Natural killer cell (primary cell): ENCODE measurements at regions not wholly inside any gene's neighbourhood (a gene's known extent, or its start where the extent isn't known, plus 50 kb on each side); places are given as distances from the start of the nearest gene placed in this dataset.
"Not testable (repeated sequence)": the region's sequence is repeated elsewhere in the genome, so short reads cannot be mapped to it uniquely, and the experiment has no call there.

ENCODE experiments used
- ATAC-seq, 3 donors: fragments of 150-1000 bp in 2 of 3; fragments of 200-7000 bp in 1 of 3; cut with Tn5 transposase; 1 replicate in 1 of 3; 2 replicates in 2 of 3; pipeline ENCODE4 v1.10.0; 2021; ENCODE audit warnings: mild to moderate bottlenecking in 2 of 3, moderate library complexity in 2 of 3
- DNase-seq, 2 donors: peaks; one replicate each; pipeline versions ENCODE4 v3.0.0 to v3.0.0-alpha.2; 2013 to 2021; ENCODE audit warnings: mixed read lengths in 1 of 2
- H3K27ac ChIP-seq: one replicate; pipeline ENCODE4 v1.5.1; 2013; ENCODE audit warnings: mild to moderate bottlenecking, low read length
- H3K27me3 ChIP-seq: one replicate; pipeline ENCODE4 v1.6.1; 2013; ENCODE audit warnings: low read length; ENCODE audit not compliant: control insufficient read depth, insufficient read depth
- H3K36me3 ChIP-seq: one replicate; pipeline ENCODE4 v1.6.1; 2013; ENCODE audit warnings: low read length; ENCODE audit not compliant: control insufficient read depth, insufficient read depth
- H3K4me1 ChIP-seq: one replicate; pipeline ENCODE4 v1.6.1; 2013; ENCODE audit warnings: low read length; ENCODE audit not compliant: control insufficient read depth, insufficient read depth
- H3K4me3 ChIP-seq: one replicate; pipeline ENCODE4 v1.5.1; 2013; ENCODE audit warnings: low read length
- H3K9me3 ChIP-seq: one replicate; pipeline ENCODE4 v1.6.1; 2013; ENCODE audit warnings: low read length; ENCODE audit not compliant: control insufficient read depth, insufficient read depth
- H3K27ac Mint-ChIP-seq, 2 donors: one replicate each; pipeline ENCODE4 v1.8.0; 2022; ENCODE audit warnings: mild to moderate bottlenecking in 2 of 2, mixed read lengths in 2 of 2, moderate library complexity in 1 of 2
- H3K27me3 Mint-ChIP-seq, 2 donors: one replicate each; pipeline ENCODE4 v1.8.0; 2022; ENCODE audit warnings: low read depth in 2 of 2, mixed read lengths in 2 of 2
- H3K36me3 Mint-ChIP-seq: one replicate; pipeline ENCODE4 v1.8.0; 2022; ENCODE audit warnings: mixed read lengths
- H3K4me1 Mint-ChIP-seq, 2 donors: one replicate each; pipeline ENCODE4 v1.8.0; 2022; ENCODE audit warnings: mixed read lengths in 2 of 2
- H3K4me3 Mint-ChIP-seq: one replicate; pipeline ENCODE4 v1.8.0; 2022; ENCODE audit warnings: mild to moderate bottlenecking, moderate library complexity, mixed read lengths
- H3K9me3 Mint-ChIP-seq, 2 donors: one replicate each; pipeline ENCODE4 v1.8.0; 2022; ENCODE audit warnings: mixed read lengths in 2 of 2
- WGBS: methylation state at CpG from one replicate; pipeline ENCODE4 v1.1.7; 2013; ENCODE audit warnings: missing lambda C conversion rate; ENCODE audit not compliant: insufficient coverage; 5-methylcytosine and 5-hydroxymethylcytosine counted together
- intact Hi-C: fragments of 100-400 bp; cut with micrococcal nuclease; formaldehyde crosslinking; loops from one replicate; pipeline ENCODE4 v1.14.2; 2022
- TF ChIP-seq, protein P1 (sequence below): fragments of 200-600 bp; IDR thresholded peaks from one replicate; pipeline ENCODE4 v1.8.0; 2022; ENCODE audit warnings: antibody characterized with exemption

DNA sequence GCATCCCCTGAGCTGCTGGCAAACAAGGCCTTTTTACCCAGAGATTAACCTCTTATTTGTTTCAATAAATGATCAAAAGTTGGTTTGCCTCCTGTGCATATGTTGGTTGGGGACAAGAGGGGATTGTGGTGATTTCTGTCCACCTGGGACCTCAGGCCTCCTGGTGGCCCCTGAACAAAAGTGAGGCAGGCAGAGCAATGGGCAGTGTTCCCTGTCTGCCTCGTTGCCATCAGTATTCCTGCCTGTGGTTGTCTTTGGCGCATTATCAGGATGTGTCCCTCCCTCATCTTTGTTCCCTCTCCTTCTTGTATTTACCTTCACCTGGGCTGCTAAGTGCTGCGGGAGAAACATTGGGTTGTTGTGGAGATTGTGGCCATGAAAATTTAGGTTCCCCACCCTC is 65.3 kb upstream of the DRD5 start:
- TF ChIP-seq, protein P1, sequence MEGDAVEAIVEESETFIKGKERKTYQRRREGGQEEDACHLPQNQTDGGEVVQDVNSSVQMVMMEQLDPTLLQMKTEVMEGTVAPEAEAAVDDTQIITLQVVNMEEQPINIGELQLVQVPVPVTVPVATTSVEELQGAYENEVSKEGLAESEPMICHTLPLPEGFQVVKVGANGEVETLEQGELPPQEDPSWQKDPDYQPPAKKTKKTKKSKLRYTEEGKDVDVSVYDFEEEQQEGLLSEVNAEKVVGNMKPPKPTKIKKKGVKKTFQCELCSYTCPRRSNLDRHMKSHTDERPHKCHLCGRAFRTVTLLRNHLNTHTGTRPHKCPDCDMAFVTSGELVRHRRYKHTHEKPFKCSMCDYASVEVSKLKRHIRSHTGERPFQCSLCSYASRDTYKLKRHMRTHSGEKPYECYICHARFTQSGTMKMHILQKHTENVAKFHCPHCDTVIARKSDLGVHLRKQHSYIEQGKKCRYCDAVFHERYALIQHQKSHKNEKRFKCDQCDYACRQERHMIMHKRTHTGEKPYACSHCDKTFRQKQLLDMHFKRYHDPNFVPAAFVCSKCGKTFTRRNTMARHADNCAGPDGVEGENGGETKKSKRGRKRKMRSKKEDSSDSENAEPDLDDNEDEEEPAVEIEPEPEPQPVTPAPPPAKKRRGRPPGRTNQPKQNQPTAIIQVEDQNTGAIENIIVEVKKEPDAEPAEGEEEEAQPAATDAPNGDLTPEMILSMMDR: no peak
- H3K4me1 Mint-ChIP-seq: no peaks in the 10 kb centered on the region
- H3K4me3 Mint-ChIP-seq: no peak overlapping the region
- ATAC-seq: no peak
- no peaks in the 10 kb centered on the region for H3K36me3 Mint-ChIP-seq
- intact Hi-C loops: no loop called here
- Histone ChIP-seq H3K4me3 (no peak overlapping the region), H3K4me1 (no peaks in the 10 kb centered on the region), H3K27me3 (no peaks in the 10 kb centered on the region), H3K9me3 (no peaks in the 10 kb centered on the region), H3K27ac (no peak overlapping the region), H3K36me3 (no peaks in the 10 kb centered on the region)
- 81% methylated on average over 2 of the region's 3 CpGs for WGBS
- no peak overlapping the region for H3K27ac Mint-ChIP-seq
- no peaks in the 10 kb centered on the region for H3K9me3 Mint-ChIP-seq
- DNase-seq: no peak
- peaks cover 9 to 11% of the 10 kb centered on the region in 2 donors for H3K27me3 Mint-ChIP-seq

DNA sequence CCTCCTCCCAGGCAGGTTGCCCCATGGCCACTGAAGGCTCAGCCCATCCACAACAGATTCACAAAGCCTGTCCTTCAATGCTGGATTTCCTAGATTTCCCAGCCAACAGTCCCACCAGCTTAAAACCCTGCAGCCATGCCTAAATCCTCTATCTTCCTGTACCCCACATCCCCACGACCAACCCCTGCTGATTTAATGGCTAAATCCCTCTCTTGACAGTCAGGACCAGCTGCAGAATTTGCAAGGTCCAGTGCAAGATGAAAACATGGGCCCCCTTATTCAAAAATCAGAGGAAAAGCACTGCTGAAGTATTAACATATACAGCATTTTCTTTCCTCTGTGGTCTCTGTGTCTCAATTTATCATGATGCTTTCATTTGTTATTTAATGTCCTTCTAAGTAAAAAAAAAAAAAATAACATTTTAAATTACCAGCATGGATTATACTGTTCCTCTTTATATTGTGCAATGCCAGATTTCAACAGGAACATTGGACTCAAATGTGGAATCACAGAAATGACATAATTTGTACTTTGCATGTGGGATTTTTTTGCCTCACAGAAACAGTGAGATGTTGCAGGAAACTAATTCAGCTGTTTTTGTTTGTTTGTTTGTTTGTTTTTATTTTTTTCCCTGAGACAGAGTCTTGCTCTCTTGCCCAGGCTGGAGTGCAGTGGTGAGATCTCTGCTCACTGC is 63.0 kb upstream of the DRD5 start:
- H3K9me3 ChIP-seq, H3K27ac Mint-ChIP-seq, intact Hi-C loops, H3K9me3 Mint-ChIP-seq, H3K27me3 ChIP-seq, H3K36me3 Mint-ChIP-seq, H3K4me3 Mint-ChIP-seq, ATAC-seq, H3K4me3 ChIP-seq, H3K36me3 ChIP-seq, H3K27ac ChIP-seq, H3K4me1 Mint-ChIP-seq, DNase-seq, H3K4me1 ChIP-seq: not testable (repeated sequence)
- peaks cover 9 to 11% of the 10 kb centered on the region in 2 donors for H3K27me3 Mint-ChIP-seq
- WGBS: 43% methylated on average over 1 of the region's 1 CpG

DNA sequence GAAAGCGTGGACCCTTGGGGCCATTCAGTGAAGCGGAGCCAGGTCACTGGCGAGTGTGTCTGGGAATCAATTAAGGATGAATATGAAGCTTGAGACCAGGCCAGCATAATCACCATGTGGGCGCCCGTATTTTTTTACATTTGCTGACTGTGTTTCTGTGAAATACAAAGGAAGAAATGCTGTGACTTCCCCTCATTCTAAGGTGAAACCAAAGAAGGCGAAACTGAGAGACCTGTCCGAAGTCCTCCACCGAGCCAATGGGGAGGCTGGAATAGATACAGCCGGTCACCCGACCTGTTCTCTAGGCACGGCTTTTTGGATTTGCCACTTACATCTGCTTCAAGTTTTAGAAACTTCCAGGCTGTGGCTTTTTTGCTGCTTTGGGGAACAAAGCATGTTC is 59.3 kb upstream of the DRD5 start:
- H3K4me3 Mint-ChIP-seq, intact Hi-C loops, H3K27ac Mint-ChIP-seq, H3K9me3 Mint-ChIP-seq, DNase-seq, H3K36me3 ChIP-seq, ATAC-seq, H3K27me3 ChIP-seq, H3K27me3 Mint-ChIP-seq, H3K9me3 ChIP-seq, H3K4me1 Mint-ChIP-seq, H3K27ac ChIP-seq, H3K4me3 ChIP-seq, H3K4me1 ChIP-seq, H3K36me3 Mint-ChIP-seq: not testable (repeated sequence)
- 91% methylated on average over 11 of the region's 11 CpGs for WGBS
